ENCODE measurements at regions not wholly inside any gene's neighbourhood (a gene's known extent, or its start where the extent isn't known, plus 50 kb on each side); places are given as distances from the start of the nearest gene placed in this dataset.

DNA sequence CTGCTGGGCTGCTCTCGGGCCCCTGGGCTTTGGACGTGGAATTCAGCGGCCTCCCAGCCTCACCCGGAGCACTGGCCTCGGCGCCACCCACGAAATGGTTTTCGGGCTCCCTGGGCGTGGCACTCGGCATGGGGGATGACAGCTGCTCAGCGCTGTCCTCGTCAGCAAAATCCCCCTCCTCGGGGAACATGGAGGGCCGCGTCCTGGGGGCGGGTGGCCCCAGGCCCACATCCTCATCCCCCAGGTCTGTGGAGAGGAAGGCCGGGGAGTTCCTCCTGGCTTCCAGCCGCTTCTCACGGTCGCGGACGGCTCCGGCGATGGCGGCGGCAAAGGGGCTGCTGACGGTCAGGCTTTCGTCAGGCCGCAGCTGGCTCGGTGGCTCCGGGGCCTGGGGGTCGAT, 88.4 kb downstream of the CTTN start:
- intact Hi-C loops (cut with micrococcal nuclease): no loop called here
- Histone ChIP-seq H3K27ac (ENCODE audit: low read depth, low read length) (no peak overlapping the region), H3K4me1 (ENCODE audit: insufficient read depth, low read length) (no peaks in the 10 kb centered on the region), H3K4me3 (ENCODE audit: low read length in 2 of 2) (no peak overlapping the region), H3K36me3 (ENCODE audit: insufficient read depth, low read length) (no peaks in the 10 kb centered on the region), H3K9me3 (ENCODE audit: control insufficient read depth in 1 of 2, low read length in 2 of 2) (peaks cover 0 to 3% of the 10 kb centered on the region in 2 donors), H3K27me3 (ENCODE audit: insufficient read depth, low read length) (no peaks in the 10 kb centered on the region)
- ChIA-PET CTCF (ENCODE audit: partially characterized antibody) (no interaction called here), POLR2A (ENCODE audit: partially characterized antibody) (no interaction called here)
- peaks cover 2 to 3% of the 10 kb centered on the region in 2 donors for H3K27me3 Mint-ChIP-seq
- H3K36me3 Mint-ChIP-seq: no peaks in the 10 kb centered on the region
- no peak for DNase-seq
- H3K4me3 Mint-ChIP-seq: no peak overlapping the region
- H3K9me3 Mint-ChIP-seq: peaks cover 0 to 10% (median 6%) of the 10 kb centered on the region in 8 donors
- H3K27ac Mint-ChIP-seq: no peak overlapping the region
- peaks cover 0 to 5% (median 1%) of the 10 kb centered on the region in 4 donors for H3K4me1 Mint-ChIP-seq

DNA sequence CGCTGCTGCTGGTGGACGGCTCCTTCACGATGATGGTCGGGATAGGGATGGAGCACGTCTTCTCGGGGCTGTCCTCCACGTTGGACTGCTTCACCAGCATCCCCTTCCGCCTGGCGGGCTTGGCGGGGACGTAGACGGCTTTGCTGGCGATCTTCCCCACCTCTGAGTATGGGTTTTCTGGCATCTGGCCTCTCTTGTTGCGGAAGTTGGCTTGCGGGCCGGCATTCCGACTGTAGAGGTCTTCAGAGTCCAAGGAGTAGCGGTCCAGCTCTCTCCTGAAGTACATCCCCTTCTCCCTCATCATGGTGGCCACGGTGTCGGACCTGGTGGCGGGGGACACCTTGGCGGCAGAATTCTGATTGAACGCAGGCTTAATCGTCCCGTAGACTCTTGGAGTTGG, 88.8 kb downstream of the CTTN start:
- no peaks in the 10 kb centered on the region for H3K4me1 ChIP-seq (ENCODE audit: insufficient read depth, low read length)
- Mint-ChIP-seq H3K9me3 (peaks cover 0 to 10% (median 6%) of the 10 kb centered on the region in 8 donors), H3K27me3 (peaks cover 2 to 3% of the 10 kb centered on the region in 2 donors), H3K27ac (no peak overlapping the region), H3K4me1 (peaks cover 0 to 5% (median 1%) of the 10 kb centered on the region in 4 donors), H3K4me3 (no peak overlapping the region), H3K36me3 (no peaks in the 10 kb centered on the region)
- DNase-seq: no peak
- intact Hi-C loops (cut with micrococcal nuclease): no loop called here
- peaks cover 0 to 3% of the 10 kb centered on the region in 2 donors for H3K9me3 ChIP-seq (ENCODE audit: control insufficient read depth in 1 of 2, low read length in 2 of 2)
- H3K27me3 ChIP-seq (ENCODE audit: insufficient read depth, low read length): no peaks in the 10 kb centered on the region
- H3K27ac ChIP-seq (ENCODE audit: low read depth, low read length): no peak overlapping the region
- CTCF ChIA-PET (ENCODE audit: partially characterized antibody): no interaction called here
- POLR2A ChIA-PET (ENCODE audit: partially characterized antibody): no interaction called here
- no peak overlapping the region for H3K4me3 ChIP-seq (ENCODE audit: low read length in 2 of 2)
- no peaks in the 10 kb centered on the region for H3K36me3 ChIP-seq (ENCODE audit: insufficient read depth, low read length)

DNA sequence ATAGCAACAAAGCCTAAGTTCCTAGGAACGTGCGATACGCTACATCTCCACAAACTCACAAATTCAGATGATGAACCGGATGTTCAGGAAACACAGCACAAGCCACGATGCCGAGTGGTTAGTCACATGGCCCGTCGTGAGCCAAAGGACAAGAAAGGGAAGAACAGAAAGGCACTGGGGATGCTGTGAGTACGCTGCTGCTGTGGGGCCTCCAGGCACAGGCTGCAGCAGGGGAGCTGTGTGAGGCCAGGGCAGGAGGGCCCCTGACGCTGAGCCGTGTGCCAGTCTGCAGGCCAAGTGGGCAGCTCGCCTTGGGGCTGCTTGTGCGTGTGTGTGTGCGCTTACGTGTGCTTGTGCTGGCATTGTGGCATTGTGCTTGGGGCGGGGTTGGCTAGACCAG, 89.4 kb downstream of the CTTN start:
- Histone ChIP-seq H3K4me3 (ENCODE audit: low read length in 2 of 2) (no peak overlapping the region), H3K36me3 (ENCODE audit: insufficient read depth, low read length) (no peaks in the 10 kb centered on the region), H3K4me1 (ENCODE audit: insufficient read depth, low read length) (no peaks in the 10 kb centered on the region), H3K9me3 (ENCODE audit: control insufficient read depth in 1 of 2, low read length in 2 of 2) (peaks cover 0 to 3% of the 10 kb centered on the region in 2 donors), H3K27ac (ENCODE audit: low read depth, low read length) (no peak overlapping the region), H3K27me3 (ENCODE audit: insufficient read depth, low read length) (no peaks in the 10 kb centered on the region)
- ChIA-PET POLR2A (ENCODE audit: partially characterized antibody) (no interaction called here), CTCF (ENCODE audit: partially characterized antibody) (no interaction called here)
- no peak for DNase-seq
- peaks cover 0 to 10% (median 6%) of the 10 kb centered on the region in 8 donors for H3K9me3 Mint-ChIP-seq
- H3K4me3 Mint-ChIP-seq: no peak overlapping the region
- intact Hi-C loops (cut with micrococcal nuclease): no loop called here
- peaks cover 2 to 3% of the 10 kb centered on the region in 2 donors for H3K27me3 Mint-ChIP-seq
- peaks cover 0 to 5% (median 1%) of the 10 kb centered on the region in 4 donors for H3K4me1 Mint-ChIP-seq
- no peaks in the 10 kb centered on the region for H3K36me3 Mint-ChIP-seq
- H3K27ac Mint-ChIP-seq: no peak overlapping the region

DNA sequence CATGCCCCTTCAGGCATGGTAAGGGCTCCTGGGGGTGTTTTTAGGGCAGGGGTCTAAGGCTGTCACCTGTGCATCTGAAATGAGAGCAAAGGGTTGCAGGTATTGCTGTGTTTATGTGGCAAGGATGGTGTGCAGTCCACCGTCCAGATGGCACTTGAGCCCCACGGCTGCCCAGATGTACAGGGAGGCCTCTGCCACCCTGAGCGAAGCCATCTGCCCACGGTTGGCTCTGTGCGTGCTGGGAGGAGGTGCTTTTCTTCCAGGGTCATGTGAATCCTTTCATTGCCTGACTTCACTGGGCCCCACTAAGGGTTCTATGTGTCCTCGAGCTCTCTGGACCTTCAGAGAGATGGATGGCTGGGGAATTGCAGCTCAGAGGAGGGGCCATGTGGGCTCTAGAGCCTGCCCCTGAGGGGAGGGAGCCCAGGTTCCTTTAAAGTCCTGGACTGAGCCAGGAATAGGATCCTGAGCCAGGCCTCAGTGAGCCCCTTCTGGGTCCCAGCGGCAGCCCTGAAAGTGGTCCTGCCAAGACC, 89.9 kb downstream of the CTTN start:
- Histone ChIP-seq H3K4me3 (ENCODE audit: low read length in 2 of 2) (no peak overlapping the region), H3K36me3 (ENCODE audit: insufficient read depth, low read length) (no peaks in the 10 kb centered on the region), H3K4me1 (ENCODE audit: insufficient read depth, low read length) (no peaks in the 10 kb centered on the region), H3K9me3 (ENCODE audit: control insufficient read depth in 1 of 2, low read length in 2 of 2) (peaks cover 0 to 3% of the 10 kb centered on the region in 2 donors), H3K27me3 (ENCODE audit: insufficient read depth, low read length) (no peaks in the 10 kb centered on the region), H3K27ac (ENCODE audit: low read depth, low read length) (no peak overlapping the region)
- POLR2A ChIA-PET (ENCODE audit: partially characterized antibody): no interaction called here
- Mint-ChIP-seq H3K27me3 (peaks cover 0 to 3% of the 10 kb centered on the region in 2 donors), H3K36me3 (no peaks in the 10 kb centered on the region), H3K4me1 (peaks cover 0 to 5% (median 1%) of the 10 kb centered on the region in 4 donors), H3K27ac (no peak overlapping the region), H3K9me3 (peaks cover 0 to 10% (median 6%) of the 10 kb centered on the region in 8 donors), H3K4me3 (no peak overlapping the region)
- no peak for DNase-seq
- intact Hi-C loops (cut with micrococcal nuclease): no loop called here
- CTCF ChIA-PET (ENCODE audit: partially characterized antibody): no interaction called here

DNA sequence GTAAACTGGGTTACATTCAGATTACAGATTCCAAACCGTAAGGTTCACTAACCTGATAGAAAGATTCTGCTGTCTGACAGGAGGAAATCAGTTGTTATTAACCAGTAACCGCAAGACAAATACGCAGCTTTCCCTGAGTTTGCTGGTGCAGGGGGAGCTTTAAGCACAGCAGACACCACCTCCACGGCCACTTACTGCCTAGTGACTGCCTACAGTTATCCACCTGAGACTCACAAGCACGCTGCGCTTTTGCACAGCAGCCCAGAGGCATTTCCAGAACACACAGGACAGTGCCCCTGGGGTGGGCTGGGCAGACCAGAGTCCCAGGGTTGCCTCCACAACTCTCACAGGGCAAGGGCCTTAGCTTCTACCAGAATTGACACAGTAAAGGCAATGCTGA, 90.9 kb downstream of the CTTN start:
- DNase-seq: no peak
- POLR2A ChIA-PET (ENCODE audit: partially characterized antibody): no interaction called here

DNA sequence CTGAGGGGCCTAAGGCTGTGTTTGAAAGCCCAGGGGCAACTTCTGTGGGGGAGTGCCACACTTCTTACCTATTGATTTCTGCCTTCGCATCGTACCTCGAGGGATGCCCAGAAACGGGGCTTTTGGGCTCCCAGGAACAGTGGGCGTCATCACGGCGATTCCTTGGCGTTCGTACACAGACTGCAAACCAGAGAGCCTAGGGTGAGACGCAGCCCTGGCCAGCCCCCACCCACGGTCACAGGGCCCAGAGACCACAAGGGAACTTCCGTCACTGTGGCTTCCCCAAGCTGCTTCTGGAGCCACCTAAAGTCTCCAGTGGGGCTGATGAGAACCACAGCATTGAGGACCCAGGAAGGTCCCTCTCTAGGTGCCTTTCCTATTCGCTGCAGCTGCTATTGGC, 91.9 kb downstream of the CTTN start:
- Histone ChIP-seq H3K4me1 (ENCODE audit: insufficient read depth, low read length) (no peaks in the 10 kb centered on the region), H3K9me3 (ENCODE audit: control insufficient read depth in 1 of 2, low read length in 2 of 2) (peaks cover 0 to 3% of the 10 kb centered on the region in 2 donors), H3K36me3 (ENCODE audit: insufficient read depth, low read length) (no peaks in the 10 kb centered on the region), H3K27ac (ENCODE audit: low read depth, low read length) (no peak overlapping the region), H3K4me3 (ENCODE audit: low read length in 2 of 2) (no peak overlapping the region), H3K27me3 (ENCODE audit: insufficient read depth, low read length) (no peaks in the 10 kb centered on the region)
- Mint-ChIP-seq H3K9me3 (peaks cover 0 to 12% (median 6%) of the 10 kb centered on the region in 8 donors), H3K27ac (no peak overlapping the region), H3K27me3 (peaks cover 0 to 3% of the 10 kb centered on the region in 2 donors), H3K4me1 (peaks cover 0 to 5% (median 1%) of the 10 kb centered on the region in 4 donors), H3K4me3 (no peak overlapping the region), H3K36me3 (no peaks in the 10 kb centered on the region)
- intact Hi-C loops (cut with micrococcal nuclease): no loop called here
- no peak for DNase-seq
- ChIA-PET POLR2A (ENCODE audit: partially characterized antibody) (no interaction called here), CTCF (ENCODE audit: partially characterized antibody) (no interaction called here)

More for the DNA sequence above, 90.9 kb downstream of the CTTN start:
- Histone ChIP-seq H3K4me1 (ENCODE audit: insufficient read depth, low read length) (no peaks in the 10 kb centered on the region), H3K4me3 (ENCODE audit: low read length in 2 of 2) (no peak overlapping the region), H3K9me3 (ENCODE audit: control insufficient read depth in 1 of 2, low read length in 2 of 2) (peaks cover 0 to 3% of the 10 kb centered on the region in 2 donors), H3K27me3 (ENCODE audit: insufficient read depth, low read length) (no peaks in the 10 kb centered on the region), H3K27ac (ENCODE audit: low read depth, low read length) (no peak overlapping the region), H3K36me3 (ENCODE audit: insufficient read depth, low read length) (no peaks in the 10 kb centered on the region)
- no peak overlapping the region for H3K4me3 Mint-ChIP-seq
- no peaks in the 10 kb centered on the region for H3K36me3 Mint-ChIP-seq
- peaks cover 0 to 5% (median 1%) of the 10 kb centered on the region in 4 donors for H3K4me1 Mint-ChIP-seq
- peaks cover 0 to 10% (median 6%) of the 10 kb centered on the region in 8 donors for H3K9me3 Mint-ChIP-seq
- peaks cover 0 to 3% of the 10 kb centered on the region in 2 donors for H3K27me3 Mint-ChIP-seq
- CTCF ChIA-PET (ENCODE audit: partially characterized antibody): no interaction called here
- intact Hi-C loops (cut with micrococcal nuclease): no loop called here
- H3K27ac Mint-ChIP-seq: no peak overlapping the region

DNA sequence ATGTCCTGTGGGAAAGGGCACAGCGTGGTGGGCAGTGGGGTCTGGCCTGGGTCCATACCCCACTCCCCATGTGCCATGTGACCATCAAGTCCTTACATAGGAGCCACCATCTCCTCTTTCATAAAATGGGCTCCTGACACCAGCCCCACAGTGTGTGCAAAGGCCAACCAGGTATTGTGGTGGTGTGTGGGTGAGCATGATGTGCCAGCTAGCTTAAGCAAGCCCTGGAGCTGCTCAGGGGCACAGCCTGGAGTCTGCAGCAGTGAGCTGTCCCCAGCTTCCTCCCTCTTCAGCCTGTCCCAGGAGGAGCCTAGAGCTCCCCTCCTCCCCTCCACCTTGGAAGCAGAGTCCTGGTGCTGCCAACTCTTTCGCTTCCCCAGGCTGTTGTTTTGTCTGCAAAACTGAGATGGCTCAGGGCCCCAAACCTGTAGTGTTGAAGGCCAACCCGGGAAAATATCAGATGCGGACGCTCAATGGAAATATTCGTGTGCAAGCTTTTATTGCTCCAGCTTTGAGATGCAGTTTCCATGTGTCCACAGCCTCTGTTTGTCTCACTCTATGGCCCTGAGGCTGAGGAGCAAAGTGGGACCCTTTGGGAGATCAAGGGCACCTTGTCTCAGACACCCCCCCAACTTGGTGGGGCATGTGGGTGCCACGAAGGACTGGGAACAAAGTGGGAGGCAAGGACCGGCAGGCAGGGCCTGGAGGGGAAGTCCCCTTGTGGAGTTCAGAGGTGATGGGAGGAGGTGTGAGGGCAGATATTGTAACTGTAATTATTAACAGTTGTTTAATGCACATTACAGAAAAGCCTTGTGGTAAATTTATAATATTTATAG, 92.6 kb downstream of the CTTN start:
- peaks cover 0 to 3% of the 10 kb centered on the region in 2 donors for H3K9me3 ChIP-seq (ENCODE audit: control insufficient read depth in 1 of 2, low read length in 2 of 2)
- H3K4me3 ChIP-seq (ENCODE audit: low read length in 2 of 2): no peak overlapping the region
- no peak for DNase-seq
- Mint-ChIP-seq H3K9me3 (peaks cover 0 to 12% (median 6%) of the 10 kb centered on the region in 8 donors), H3K36me3 (no peaks in the 10 kb centered on the region), H3K27ac (no peak overlapping the region), H3K4me3 (no peak overlapping the region), H3K27me3 (peaks cover 0 to 3% of the 10 kb centered on the region in 2 donors), H3K4me1 (peaks cover 0 to 5% (median 1%) of the 10 kb centered on the region in 4 donors)
- H3K27me3 ChIP-seq (ENCODE audit: insufficient read depth, low read length): no peaks in the 10 kb centered on the region
- no peak overlapping the region for H3K27ac ChIP-seq (ENCODE audit: low read depth, low read length)
- ChIA-PET CTCF (ENCODE audit: partially characterized antibody) (no interaction called here), POLR2A (ENCODE audit: partially characterized antibody) (no interaction called here)
- intact Hi-C loops (cut with micrococcal nuclease): no loop called here
- no peaks in the 10 kb centered on the region for H3K4me1 ChIP-seq (ENCODE audit: insufficient read depth, low read length)
- no peaks in the 10 kb centered on the region for H3K36me3 ChIP-seq (ENCODE audit: insufficient read depth, low read length)

All from CD4-positive, alpha-beta memory T cell (primary cell).